Smooth muscle cell (in vitro differentiated cells): ENCODE measurements at regions not wholly inside any gene's neighbourhood (a gene's known extent, or its start where the extent isn't known, plus 50 kb on each side); places are given as distances from the start of the nearest gene placed in this dataset.

Source experiments
- DNase-seq: peaks from one replicate; lab custom pipeline; 2025; ENCODE audit not compliant: unreplicated experiment; lab: John Stamatoyannopoulos, UW
- H2AFZ ChIP-seq: fragments of 200-600 bp; sonication (generic); 2 replicates; pipeline ENCODE4 v1.6.0; 2016; ENCODE audit warnings: antibody characterized with exemption, low read depth, mild to moderate bottlenecking
- H3F3A ChIP-seq: fragments of 200-600 bp; sonication (generic); 2 replicates; pipeline ENCODE4 v1.6.0; 2017; ENCODE audit warnings: antibody characterized with exemption, low read depth
- H3K27ac ChIP-seq: fragments of 200-600 bp; sonication (generic); 2 replicates; pipeline ENCODE4 v1.5.1; 2016; ENCODE audit warnings: low read depth, mild to moderate bottlenecking
- H3K27me3 ChIP-seq: fragments of 200-600 bp; sonication (generic); 2 replicates; pipeline ENCODE4 v1.6.1; 2016; ENCODE audit warnings: low read depth, mild to moderate bottlenecking
- H3K36me3 ChIP-seq: fragments of 200-600 bp; sonication (generic); 2 replicates; pipeline ENCODE4 v1.5.1; 2016; ENCODE audit warnings: low read depth
- H3K4me1 ChIP-seq: fragments of 200-600 bp; sonication (generic); 2 replicates; pipeline ENCODE4 v1.5.1; 2016; ENCODE audit warnings: low read depth
- H3K4me2 ChIP-seq: fragments of 200-600 bp; sonication (generic); 2 replicates; pipeline ENCODE4 v1.6.0; 2016; ENCODE audit warnings: mild to moderate bottlenecking
- H3K4me3 ChIP-seq: fragments of 200-600 bp; sonication (generic); 2 replicates; pipeline ENCODE4 v1.5.1; 2016; ENCODE audit warnings: mild to moderate bottlenecking
- H3K79me2 ChIP-seq: fragments of 200-600 bp; sonication (generic); 2 replicates; pipeline ENCODE4 v1.6.0; 2016; ENCODE audit warnings: low read depth, mild to moderate bottlenecking
- H3K9ac ChIP-seq: fragments of 200-600 bp; sonication (generic); 2 replicates; pipeline ENCODE4 v1.6.0; 2016; ENCODE audit warnings: low read depth
- H3K9me3 ChIP-seq: fragments of 200-600 bp; sonication (generic); replicated peaks from 2 replicates; pipeline ENCODE4 v1.5.1; 2016; ENCODE audit warnings: low read depth
- H4K20me1 ChIP-seq: fragments of 200-600 bp; sonication (generic); 2 replicates; pipeline ENCODE4 v1.6.0; 2016; ENCODE audit warnings: low read depth
- WGBS: methylation state at CpG from one replicate; pipeline ENCODE4 v1.1.7; 2016; ENCODE audit warnings: low lambda C conversion rate; 5-methylcytosine and 5-hydroxymethylcytosine counted together
- TF ChIP-seq, protein P1 (sequence below): fragments of 200-600 bp; sonication (generic); IDR thresholded peaks from 2 replicates; pipeline ENCODE4 v1.5.1; 2017; ENCODE audit warnings: borderline replicate concordance, mild to moderate bottlenecking, antibody characterized with exemption; ENCODE audit not compliant: insufficient read depth, poor library complexity, severe bottlenecking

GRCh38 chr4:138680989-138681604 lies 334.5 kb upstream of the NOCT start:
- 19% methylated on average over 7 of the region's 7 CpGs for WGBS
- Histone ChIP-seq H2AFZ (no peak overlapping the region), H3F3A (no peaks in the 10 kb centered on the region), H3K36me3 (no peaks in the 10 kb centered on the region), H3K9ac (no peak overlapping the region), H3K4me3 (no peak overlapping the region), H3K4me2 (no peak overlapping the region), H3K27me3 (no peaks in the 10 kb centered on the region), H4K20me1 (no peaks in the 10 kb centered on the region), H3K4me1 (peaks cover 18% of the 10 kb centered on the region), H3K9me3 (peaks cover 3% of the 10 kb centered on the region), H3K27ac (no peak overlapping the region), H3K79me2 (no peaks in the 10 kb centered on the region)
- DNase-seq: peak; percentile 25
- TF ChIP-seq, protein P1, sequence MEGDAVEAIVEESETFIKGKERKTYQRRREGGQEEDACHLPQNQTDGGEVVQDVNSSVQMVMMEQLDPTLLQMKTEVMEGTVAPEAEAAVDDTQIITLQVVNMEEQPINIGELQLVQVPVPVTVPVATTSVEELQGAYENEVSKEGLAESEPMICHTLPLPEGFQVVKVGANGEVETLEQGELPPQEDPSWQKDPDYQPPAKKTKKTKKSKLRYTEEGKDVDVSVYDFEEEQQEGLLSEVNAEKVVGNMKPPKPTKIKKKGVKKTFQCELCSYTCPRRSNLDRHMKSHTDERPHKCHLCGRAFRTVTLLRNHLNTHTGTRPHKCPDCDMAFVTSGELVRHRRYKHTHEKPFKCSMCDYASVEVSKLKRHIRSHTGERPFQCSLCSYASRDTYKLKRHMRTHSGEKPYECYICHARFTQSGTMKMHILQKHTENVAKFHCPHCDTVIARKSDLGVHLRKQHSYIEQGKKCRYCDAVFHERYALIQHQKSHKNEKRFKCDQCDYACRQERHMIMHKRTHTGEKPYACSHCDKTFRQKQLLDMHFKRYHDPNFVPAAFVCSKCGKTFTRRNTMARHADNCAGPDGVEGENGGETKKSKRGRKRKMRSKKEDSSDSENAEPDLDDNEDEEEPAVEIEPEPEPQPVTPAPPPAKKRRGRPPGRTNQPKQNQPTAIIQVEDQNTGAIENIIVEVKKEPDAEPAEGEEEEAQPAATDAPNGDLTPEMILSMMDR: peak; percentile 96

- Histone ChIP-seq H2AFZ (no peak overlapping the region), H4K20me1 (no peaks in the 10 kb centered on the region), H3K9ac (no peak overlapping the region), H3K27me3 (no peaks in the 10 kb centered on the region), H3K79me2 (no peaks in the 10 kb centered on the region), H3K9me3 (peaks cover 3% of the 10 kb centered on the region), H3K4me3 (no peak overlapping the region), H3K27ac (no peak overlapping the region), H3K36me3 (no peaks in the 10 kb centered on the region), H3K4me1 (peaks cover 18% of the 10 kb centered on the region), H3F3A (no peaks in the 10 kb centered on the region), H3K4me2 (no peak overlapping the region)
- 84% methylated on average over 3 of the region's 3 CpGs for WGBS
- TF ChIP-seq, protein P1: no peak
- DNase-seq: no peak
Observed at GRCh38 chr4:138680256-138680655, 335.3 kb upstream of the NOCT start.

- WGBS: 74% methylated on average over 10 of the region's 10 CpGs
- no peaks in the 10 kb centered on the region for H3F3A ChIP-seq
- H3K9ac ChIP-seq: no peak overlapping the region
- no peaks in the 10 kb centered on the region for H3K79me2 ChIP-seq
- TF ChIP-seq, protein P1: no peak
- H3K36me3 ChIP-seq: no peaks in the 10 kb centered on the region
- no peaks in the 10 kb centered on the region for H4K20me1 ChIP-seq
- peaks cover 1% of the 10 kb centered on the region for H3K9me3 ChIP-seq
- no peak overlapping the region for H3K27ac ChIP-seq
- DNase-seq: no peak
- no peak overlapping the region for H3K4me2 ChIP-seq
- H3K4me3 ChIP-seq: no peak overlapping the region
- no peak overlapping the region for H2AFZ ChIP-seq
- no peaks in the 10 kb centered on the region for H3K27me3 ChIP-seq
- peaks cover 18% of the 10 kb centered on the region for H3K4me1 ChIP-seq
Observed at GRCh38 chr4:138678985-138679746, 336.4 kb upstream of the NOCT start.
